ENCODE measurements at regions not wholly inside any gene's neighbourhood (a gene's known extent, or its start where the extent isn't known, plus 50 kb on each side); places are given as distances from the start of the nearest gene placed in this dataset.
"Not testable (repeated sequence)": the region's sequence is repeated elsewhere in the genome, so short reads cannot be mapped to it uniquely, and the experiment has no call there.

GRCh38 chr6:6741264-6741663 lies 152.7 kb downstream of the LY86 start:
- in situ Hi-C loops (cut with MboI; ENCODE audit: low sequenced_read_pairs, unreplicated experiment), result no loop called here
- no peak for TF ChIP-seq CTCF (IDR thresholded peaks at IDR 0.05; ENCODE audit: borderline replicate concordance, control extremely low read depth, extremely low read depth, insufficient read depth, missing control alignments)
- DNase-seq (ENCODE audit: low spot score), result no peak

- TF ChIP-seq CTCF (IDR thresholded peaks at IDR 0.05; ENCODE audit: borderline replicate concordance, control extremely low read depth, extremely low read depth, insufficient read depth, missing control alignments), result no peak
- in situ Hi-C loops (cut with MboI; ENCODE audit: low sequenced_read_pairs, unreplicated experiment), result no loop called here
- DNase-seq (ENCODE audit: low spot score), result no peak
Observed at GRCh38 chr6:6742535-6742934, 154.0 kb downstream of the LY86 start.

- DNase-seq (ENCODE audit: low spot score), result no peak
- TF ChIP-seq CTCF (IDR thresholded peaks at IDR 0.05; ENCODE audit: borderline replicate concordance, control extremely low read depth, extremely low read depth, insufficient read depth, missing control alignments), result no peak
- in situ Hi-C loops (cut with MboI; ENCODE audit: low sequenced_read_pairs, unreplicated experiment), result no loop called here
Observed at GRCh38 chr6:6744551-6744950, 156.0 kb downstream of the LY86 start.

- DNase-seq (ENCODE audit: low spot score); in situ Hi-C loops (cut with MboI; ENCODE audit: low sequenced_read_pairs, unreplicated experiment): not testable (repeated sequence)
Observed at GRCh38 chr6:6745637-6746332, 157.3 kb downstream of the LY86 start.

- DNase-seq (ENCODE audit: low spot score), result no peak
- in situ Hi-C loops (cut with MboI; ENCODE audit: low sequenced_read_pairs, unreplicated experiment), result no loop called here
Observed at GRCh38 chr6:6746333-6746969, 157.9 kb downstream of the LY86 start.

GRCh38 chr6:6746970-6747338 lies 158.4 kb downstream of the LY86 start:
- in situ Hi-C loops (cut with MboI; ENCODE audit: low sequenced_read_pairs, unreplicated experiment), result no loop called here
- no peak for TF ChIP-seq CTCF (IDR thresholded peaks at IDR 0.05; ENCODE audit: borderline replicate concordance, control extremely low read depth, extremely low read depth, insufficient read depth, missing control alignments)
- DNase-seq (ENCODE audit: low spot score), result no peak

More at GRCh38 chr6:6746333-6746969, 157.9 kb downstream of the LY86 start:
- no peak for TF ChIP-seq CTCF (IDR thresholded peaks at IDR 0.05; ENCODE audit: borderline replicate concordance, control extremely low read depth, extremely low read depth, insufficient read depth, missing control alignments)

- no peak for DNase-seq (ENCODE audit: low spot score)
- TF ChIP-seq CTCF (IDR thresholded peaks at IDR 0.05; ENCODE audit: borderline replicate concordance, control extremely low read depth, extremely low read depth, insufficient read depth, missing control alignments), result no peak
- in situ Hi-C loops (cut with MboI; ENCODE audit: low sequenced_read_pairs, unreplicated experiment), result no loop called here
Observed at GRCh38 chr6:6747371-6747770, 158.9 kb downstream of the LY86 start.

Data from GM13976 (cell line).